Tibial artery (tissue), 4 donors: ENCODE measurements at regions not wholly inside any gene's neighbourhood (a gene's known extent, or its start where the extent isn't known, plus 50 kb on each side); places are given as distances from the start of the nearest gene placed in this dataset.

Source experiments
- DNase-seq, 2 donors: peaks; one replicate each; pipeline ENCODE4 v3.0.0-alpha.2; 2019
- H3K27ac ChIP-seq, 2 donors: fragments of 200-600 bp; sonication (generic) in 1 of 2; 1 replicate in 1 of 2; 2 replicates in 1 of 2; pipeline ENCODE4 v1.5.1; 2018 to 2019; ENCODE audit warnings: mild to moderate bottlenecking in 1 of 2
- H3K27me3 ChIP-seq, 2 donors: fragments of 200-600 bp; sonication (generic) in 1 of 2; one replicate each; pipeline versions ENCODE4 v1.5.1 to v1.6.0; 2016 to 2019
- H3K36me3 ChIP-seq, 3 donors: fragments of 200-600 bp; sonication (generic) in 2 of 3; one replicate each; pipeline ENCODE4 v1.5.1; 2016 to 2019; ENCODE audit warnings: mild to moderate bottlenecking in 2 of 3
- H3K4me1 ChIP-seq, 4 donors: fragments of 200-600 bp; sonication (generic) in 2 of 4; 1 replicate in 3 of 4; 2 replicates in 1 of 4; pipeline ENCODE4 v1.5.1; 2016 to 2019
- H3K4me3 ChIP-seq, 2 donors: fragments of 200-600 bp; sonication (generic) in 1 of 2; 1 replicate in 1 of 2; 2 replicates in 1 of 2; pipeline ENCODE4 v1.5.1; 2018 to 2019; ENCODE audit warnings: mild to moderate bottlenecking in 2 of 2
- H3K9me3 ChIP-seq, 3 donors: fragments of 200-600 bp; sonication (generic) in 1 of 3; one replicate each; pipeline ENCODE4 v1.5.1; 2016 to 2019
- CTCF ChIP-seq, 2 experiments: fragments of 200-600 bp in 1 of 2; fragments of 450-650 bp in 1 of 2; IDR thresholded peaks; one replicate each; pipeline ENCODE4 v1.5.1; 2017 to 2019; ENCODE audit warnings: antibody characterized with exemption in 2 of 2, mild to moderate bottlenecking in 1 of 2, moderate library complexity in 1 of 2
- intact Hi-C: fragments of 100-400 bp; cut with DNase I; formaldehyde crosslinking; loops from one replicate; pipeline ENCODE4 v1.15.0; 2023; ENCODE audit warnings: low total_unique reads

- intact Hi-C loops: no loop called here
- no peak overlapping the region for H3K27ac ChIP-seq
- H3K36me3 ChIP-seq: peaks cover 39 to 69% (median 65%) of the 10 kb centered on the region in 3 donors
- H3K4me1 ChIP-seq: peaks cover 0 to 7% (median 0%) of the 10 kb centered on the region in 4 donors
- no peak for TF ChIP-seq CTCF (IDR thresholded peaks at IDR 0.05)
- H3K9me3 ChIP-seq: no peaks in the 10 kb centered on the region
- DNase-seq: no peak
- no peaks in the 10 kb centered on the region for H3K27me3 ChIP-seq
- H3K4me3 ChIP-seq: no peak overlapping the region
Measured at GRCh38 chr3:127033171-127033570, 50.3 kb downstream of the PLXNA1 start.

- H3K4me1 ChIP-seq: peaks cover 0 to 7% (median 0%) of the 10 kb centered on the region in 4 donors
- H3K27me3 ChIP-seq: no peaks in the 10 kb centered on the region
- no peak for TF ChIP-seq CTCF (IDR thresholded peaks at IDR 0.05)
- peaks cover 37 to 63% (median 59%) of the 10 kb centered on the region in 3 donors for H3K36me3 ChIP-seq
- intact Hi-C loops: no loop called here
- no peaks in the 10 kb centered on the region for H3K9me3 ChIP-seq
- no peak overlapping the region for H3K27ac ChIP-seq
- H3K4me3 ChIP-seq: no peak overlapping the region
- DNase-seq: no peak
Measured at GRCh38 chr3:127033786-127034185, 50.9 kb downstream of the PLXNA1 start.

GRCh38 chr3:127034195-127034989, 51.5 kb downstream of the PLXNA1 start:
- Histone ChIP-seq H3K4me3 (no peak overlapping the region), H3K27ac (peak overlapping the region in 1 of 2 donors; percentile 31), H3K27me3 (no peaks in the 10 kb centered on the region), H3K4me1 (peaks cover 0 to 7% (median 0%) of the 10 kb centered on the region in 4 donors), H3K36me3 (peaks cover 31 to 56% (median 53%) of the 10 kb centered on the region in 3 donors), H3K9me3 (no peaks in the 10 kb centered on the region)
- no peak for DNase-seq
- intact Hi-C loops: no loop called here
- TF ChIP-seq CTCF (IDR thresholded peaks at IDR 0.05): no peak

GRCh38 chr3:127034990-127035652, 52.2 kb downstream of the PLXNA1 start:
- intact Hi-C loops: no loop called here
- Histone ChIP-seq H3K9me3 (no peaks in the 10 kb centered on the region), H3K27ac (peak overlapping the region in 1 of 2 donors; percentile 31), H3K27me3 (no peaks in the 10 kb centered on the region), H3K4me3 (no peak overlapping the region), H3K4me1 (peaks cover 0 to 7% (median 0%) of the 10 kb centered on the region in 4 donors), H3K36me3 (peaks cover 25 to 49% (median 46%) of the 10 kb centered on the region in 3 donors)
- no peak for TF ChIP-seq CTCF (IDR thresholded peaks at IDR 0.05)
- peak in 1 of 2 donors; percentile 53 for DNase-seq

- no peak for TF ChIP-seq CTCF (IDR thresholded peaks at IDR 0.05)
- Histone ChIP-seq H3K4me3 (no peak overlapping the region), H3K9me3 (no peaks in the 10 kb centered on the region), H3K27ac (peak overlapping the region in 1 of 2 donors; percentile 39), H3K36me3 (peaks cover 20 to 44% (median 40%) of the 10 kb centered on the region in 3 donors), H3K4me1 (peaks cover 0 to 7% (median 0%) of the 10 kb centered on the region in 4 donors), H3K27me3 (no peaks in the 10 kb centered on the region)
- intact Hi-C loops: no loop called here
- DNase-seq: peak; percentile 52 to 86
Measured at GRCh38 chr3:127035677-127036076, 52.8 kb downstream of the PLXNA1 start.
